ENCODE measurements at regions not wholly inside any gene's neighbourhood (a gene's known extent, or its start where the extent isn't known, plus 50 kb on each side); places are given as distances from the start of the nearest gene placed in this dataset.

DNA sequence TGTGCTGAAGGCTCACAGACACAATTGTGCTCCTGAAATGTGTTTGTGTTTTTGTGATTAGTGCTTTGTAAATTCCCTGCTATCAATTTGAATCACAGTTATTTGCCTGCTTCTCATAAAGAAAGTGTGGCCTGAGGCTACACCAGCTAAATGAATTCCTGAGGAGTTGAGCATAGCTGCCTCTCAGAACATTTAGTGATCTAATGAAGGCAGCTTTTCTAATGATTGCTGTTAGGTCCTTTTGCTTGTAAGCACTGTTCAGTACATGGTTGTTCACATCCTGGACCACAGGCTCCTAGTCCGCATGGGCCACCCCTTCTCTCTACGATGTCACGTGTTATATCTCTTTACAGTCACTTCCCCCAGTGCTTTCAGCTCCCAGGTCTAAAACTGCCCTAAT, 238.2 kb downstream of the B3GLCT start:
- TF ChIP-seq, protein P1, sequence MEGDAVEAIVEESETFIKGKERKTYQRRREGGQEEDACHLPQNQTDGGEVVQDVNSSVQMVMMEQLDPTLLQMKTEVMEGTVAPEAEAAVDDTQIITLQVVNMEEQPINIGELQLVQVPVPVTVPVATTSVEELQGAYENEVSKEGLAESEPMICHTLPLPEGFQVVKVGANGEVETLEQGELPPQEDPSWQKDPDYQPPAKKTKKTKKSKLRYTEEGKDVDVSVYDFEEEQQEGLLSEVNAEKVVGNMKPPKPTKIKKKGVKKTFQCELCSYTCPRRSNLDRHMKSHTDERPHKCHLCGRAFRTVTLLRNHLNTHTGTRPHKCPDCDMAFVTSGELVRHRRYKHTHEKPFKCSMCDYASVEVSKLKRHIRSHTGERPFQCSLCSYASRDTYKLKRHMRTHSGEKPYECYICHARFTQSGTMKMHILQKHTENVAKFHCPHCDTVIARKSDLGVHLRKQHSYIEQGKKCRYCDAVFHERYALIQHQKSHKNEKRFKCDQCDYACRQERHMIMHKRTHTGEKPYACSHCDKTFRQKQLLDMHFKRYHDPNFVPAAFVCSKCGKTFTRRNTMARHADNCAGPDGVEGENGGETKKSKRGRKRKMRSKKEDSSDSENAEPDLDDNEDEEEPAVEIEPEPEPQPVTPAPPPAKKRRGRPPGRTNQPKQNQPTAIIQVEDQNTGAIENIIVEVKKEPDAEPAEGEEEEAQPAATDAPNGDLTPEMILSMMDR (IDR thresholded peaks at IDR 0.05; ENCODE audit: low read depth, low read length, missing control alignments), result no peak
- no peak overlapping the region for H3K4me3 ChIP-seq (ENCODE audit: low read depth, low read length)
- DNase-seq (ENCODE audit: low read depth), result no peak

DNA sequence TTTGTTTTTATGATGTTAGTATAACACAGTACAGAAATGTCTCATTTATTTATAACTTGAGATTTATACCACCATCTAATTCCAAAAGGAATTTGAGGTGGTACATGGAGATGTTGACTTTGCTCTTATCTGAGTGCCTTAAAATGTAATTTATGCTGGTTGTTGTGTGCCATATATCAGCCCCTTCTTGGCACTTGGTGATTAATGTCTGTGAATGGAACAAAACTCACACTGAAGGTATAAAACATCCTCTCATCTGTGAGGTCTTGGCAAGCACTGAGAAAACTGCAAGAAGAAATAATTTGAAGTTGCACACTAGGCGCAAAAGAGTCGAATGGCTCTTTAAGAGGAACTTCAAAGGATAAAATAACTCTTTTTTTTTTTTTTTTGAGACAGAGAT, 240.4 kb downstream of the B3GLCT start:
- no peak overlapping the region for H3K4me3 ChIP-seq (ENCODE audit: low read depth, low read length)
- DNase-seq (ENCODE audit: low read depth), result no peak
- TF ChIP-seq, protein P1 (IDR thresholded peaks at IDR 0.05; ENCODE audit: low read depth, low read length, missing control alignments), result no peak

DNA sequence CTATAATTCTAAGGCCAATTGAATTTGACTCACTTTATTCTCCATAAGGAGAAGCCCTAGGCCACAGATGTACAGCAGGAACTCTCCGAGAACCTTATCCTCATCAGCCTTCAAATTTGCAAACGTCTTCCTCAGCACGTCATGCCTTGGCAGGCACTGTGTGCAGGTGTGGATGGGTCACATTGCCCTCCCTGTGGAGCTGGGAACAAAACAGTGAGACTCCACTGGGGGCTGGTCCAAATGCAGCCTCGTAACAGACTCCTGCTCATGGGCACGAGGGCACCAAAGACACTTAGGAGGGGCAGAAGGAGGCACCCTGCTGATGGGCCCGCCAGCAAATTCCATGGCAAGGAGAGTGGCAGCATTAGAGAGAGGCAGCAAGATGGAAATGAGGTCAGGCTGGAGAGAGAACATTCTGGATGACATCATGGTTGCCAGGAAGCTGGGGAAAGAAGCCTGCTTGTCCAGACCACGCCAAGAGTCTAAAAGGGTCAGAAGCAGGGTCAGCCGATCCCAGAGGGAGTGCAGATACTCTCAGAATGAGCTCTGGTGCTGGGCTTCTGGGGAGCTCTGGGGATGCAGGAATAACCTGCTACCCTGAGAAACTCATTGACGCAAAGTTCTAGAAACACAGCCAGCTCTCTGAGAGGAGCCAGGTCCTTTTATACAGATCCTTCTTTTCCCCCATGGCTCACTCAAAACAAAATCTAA, 242.2 kb downstream of the B3GLCT start:
- H3K4me3 ChIP-seq (ENCODE audit: low read depth, low read length), result no peak overlapping the region
- DNase-seq (ENCODE audit: low read depth), result no peak
- TF ChIP-seq, protein P1 (IDR thresholded peaks at IDR 0.05; ENCODE audit: low read depth, low read length, missing control alignments), result no peak

DNA sequence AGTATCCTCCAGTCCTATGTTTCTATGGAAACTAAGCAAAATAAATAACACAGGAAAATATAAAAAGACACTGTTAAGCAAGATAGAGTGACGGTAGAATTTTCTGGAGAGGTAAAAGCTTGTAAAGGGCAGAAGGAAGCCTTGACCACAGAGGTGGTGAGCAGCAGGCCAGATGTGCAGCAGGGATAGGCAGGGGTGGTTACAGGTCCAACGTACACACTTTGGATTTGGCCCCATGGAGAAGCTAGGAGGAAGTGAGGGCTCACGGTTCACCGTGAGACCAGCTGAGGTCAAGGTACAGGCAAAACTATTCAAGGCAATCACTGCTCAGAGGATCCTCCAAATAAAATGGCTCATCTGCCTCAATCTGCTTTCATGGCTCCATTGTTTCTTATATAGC, 242.8 kb downstream of the B3GLCT start:
- H3K4me3 ChIP-seq (ENCODE audit: low read depth, low read length), result no peak overlapping the region
- TF ChIP-seq, protein P1 (IDR thresholded peaks at IDR 0.05; ENCODE audit: low read depth, low read length, missing control alignments), result no peak
- no peak for DNase-seq (ENCODE audit: low read depth)

DNA sequence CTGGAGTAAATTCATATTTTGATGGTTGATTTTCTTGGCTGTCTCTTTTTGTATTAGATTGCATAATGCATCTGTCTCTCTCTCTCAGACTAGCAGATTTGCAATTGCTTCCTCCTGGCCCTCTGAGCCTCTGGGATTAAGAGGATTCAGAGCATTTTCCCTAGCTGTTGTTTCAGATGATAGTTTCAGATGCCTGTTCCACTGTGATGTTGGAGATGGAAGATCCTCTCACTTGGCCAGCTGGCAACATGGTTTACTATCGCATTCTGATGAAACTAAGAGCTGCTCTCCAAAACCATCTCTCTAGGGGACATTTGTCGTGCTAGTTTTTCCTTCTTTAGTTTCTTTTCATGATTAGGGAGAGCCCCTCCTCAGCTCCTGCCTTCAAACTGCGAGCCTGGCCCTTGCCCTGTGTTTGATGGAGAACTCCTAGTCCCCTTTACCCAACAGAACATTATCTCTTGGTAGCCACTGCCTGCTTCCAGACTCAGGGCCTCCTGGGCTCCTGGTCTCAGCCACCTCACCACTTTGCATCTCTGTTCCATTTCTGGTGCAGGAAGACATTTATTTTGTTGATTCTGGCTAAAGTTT, 244.6 kb downstream of the B3GLCT start:
- no peak overlapping the region for H3K4me3 ChIP-seq (ENCODE audit: low read depth, low read length)
- no peak for DNase-seq (ENCODE audit: low read depth)
- TF ChIP-seq, protein P1 (IDR thresholded peaks at IDR 0.05; ENCODE audit: low read depth, low read length, missing control alignments), result no peak

DNA sequence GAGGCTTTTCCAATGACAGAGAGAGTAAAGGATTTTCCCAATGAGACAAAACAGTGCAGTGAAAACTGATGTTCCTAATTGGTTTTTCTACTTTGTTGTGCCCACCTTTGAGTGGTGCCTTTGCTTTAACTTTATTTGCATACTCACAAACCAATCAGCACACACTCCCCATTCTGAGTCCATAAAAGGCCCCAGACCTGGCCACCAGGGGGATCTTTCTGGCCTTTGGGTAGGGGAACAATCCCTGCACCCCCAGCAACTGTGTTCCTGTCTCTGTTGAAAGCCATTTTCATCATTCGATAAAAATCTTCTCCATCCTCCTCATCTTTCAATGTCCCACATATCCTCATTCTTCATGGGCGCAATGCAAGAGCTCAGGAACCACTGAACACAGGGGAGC, 252.8 kb downstream of the B3GLCT start:
- no peak for DNase-seq (ENCODE audit: low read depth)
- no peak overlapping the region for H3K4me3 ChIP-seq (ENCODE audit: low read depth, low read length)
- TF ChIP-seq, protein P1 (IDR thresholded peaks at IDR 0.05; ENCODE audit: low read depth, low read length, missing control alignments), result no peak

DNA sequence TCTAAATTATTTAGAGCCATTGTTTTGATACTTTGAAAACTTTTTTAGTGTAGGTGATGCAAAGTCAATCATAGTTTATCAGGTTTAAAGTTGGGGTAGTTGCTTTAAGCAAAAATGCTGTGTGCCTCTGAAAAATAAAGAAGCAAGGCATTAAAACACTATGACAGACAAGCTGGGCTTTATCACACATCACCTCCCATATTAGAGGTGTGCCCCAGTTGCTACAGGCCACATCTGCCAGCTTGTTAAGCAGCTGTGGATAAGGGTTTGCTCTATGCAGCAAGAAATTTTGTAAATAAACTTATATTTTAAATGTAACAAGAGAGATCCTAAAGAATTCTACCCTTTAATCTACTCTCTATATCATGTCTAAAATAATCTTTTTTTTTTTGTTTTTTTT, 255.8 kb downstream of the B3GLCT start:
- no peak overlapping the region for H3K4me3 ChIP-seq (ENCODE audit: low read depth, low read length)
- DNase-seq (ENCODE audit: low read depth), result no peak
- TF ChIP-seq, protein P1 (IDR thresholded peaks at IDR 0.05; ENCODE audit: low read depth, low read length, missing control alignments), result no peak
